IMR-90 (cell line): ENCODE measurements at regions not wholly inside any gene's neighbourhood (a gene's known extent, or its start where the extent isn't known, plus 50 kb on each side); places are given as distances from the start of the nearest gene placed in this dataset.

Source experiments
- ATAC-seq: fragments of 200-7000 bp; cut with Tn5 transposase; 2 replicates; pipeline ENCODE4 v1.9.1; 2020; ENCODE audit warnings: low read depth, mild to moderate bottlenecking, moderate library complexity
- BruUV-seq: library from RNA; stranded (reverse); fragments of 400-500 nt; replicated peaks from 2 replicates; lab custom pipeline; 2021; lab: Mats Ljungman, UMichigan
- CTCF ChIA-PET: fragments of 300-600 bp; formaldehyde crosslinking; extraction: SDS; loops from one replicate; lab custom pipeline; 2021; ENCODE audit warnings: antibody characterized with exemption; lab: Yijun Ruan, JAX
- POLR2A ChIA-PET: fragments of 300-600 bp; sonication (Branson Sonifier 250); formaldehyde crosslinking; loops from one replicate; lab custom pipeline; 2022; ENCODE audit warnings: antibody characterized with exemption; ENCODE audit not compliant: unreplicated experiment; lab: Charles Lee
- DNase-seq: peaks from one replicate; pipeline ENCODE4 v3.0.0; 2013
- H2AFZ ChIP-seq: replicated peaks from 2 replicates; pipeline ENCODE3; 2013; ENCODE audit warnings: low read length, mild to moderate bottlenecking; ENCODE audit not compliant: poor library complexity
- H2AK5ac ChIP-seq: 2 replicates; pipeline ENCODE4 v1.6.1; 2013; ENCODE audit warnings: low read depth, low read length, inconsistent platforms
- H2AK9ac ChIP-seq: replicated peaks from 2 replicates; pipeline ENCODE3; 2013; ENCODE audit warnings: mild to moderate bottlenecking, low read depth, low read length, moderate library complexity; ENCODE audit not compliant: poor library complexity
- H2BK120ac ChIP-seq: 2 replicates; pipeline ENCODE4 v1.6.1; 2013; ENCODE audit warnings: low read depth, low read length, inconsistent platforms
- H2BK15ac ChIP-seq: 3 replicates; pipeline ENCODE4 v1.6.1; 2013; ENCODE audit warnings: low read depth, low read length, inconsistent platforms
- H2BK20ac ChIP-seq: 2 replicates; pipeline ENCODE4 v1.6.1; 2013; ENCODE audit warnings: low read depth, mild to moderate bottlenecking, inconsistent platforms, low read length, moderate library complexity
- H2BK5ac ChIP-seq: 2 replicates; pipeline ENCODE4 v1.6.1; 2013; ENCODE audit warnings: mild to moderate bottlenecking, low read depth, low read length, inconsistent platforms; ENCODE audit not compliant: poor library complexity, severe bottlenecking
- H3K14ac ChIP-seq: replicated peaks from 2 replicates; pipeline ENCODE4 v1.6.1; 2013; ENCODE audit warnings: low read depth, low read length, inconsistent platforms
- H3K18ac ChIP-seq: 2 replicates; pipeline ENCODE4 v1.6.1; 2013; ENCODE audit warnings: low read depth, low read length, control low read depth
- H3K23ac ChIP-seq: 2 replicates; pipeline ENCODE4 v1.6.1; 2013; ENCODE audit warnings: low read depth, low read length, inconsistent platforms
- H3K27ac ChIP-seq: 2 replicates; pipeline ENCODE4 v1.5.1; 2013; ENCODE audit warnings: mild to moderate bottlenecking, control low read depth, low read length; ENCODE audit not compliant: insufficient read depth
- H3K27me3 ChIP-seq: 2 replicates; pipeline ENCODE4 v1.6.1; 2013; ENCODE audit warnings: low read length; ENCODE audit not compliant: control insufficient read depth, insufficient read depth
- H3K36me3 ChIP-seq: 2 replicates; pipeline ENCODE4 v1.6.1; 2013; ENCODE audit warnings: low read length, mixed read lengths; ENCODE audit not compliant: control insufficient read depth, insufficient read depth
- H3K4ac ChIP-seq: 2 replicates; pipeline ENCODE4 v1.6.1; 2013; ENCODE audit warnings: low read depth, low read length, inconsistent platforms
- H3K4me1 ChIP-seq: 2 replicates; pipeline ENCODE4 v1.6.1; 2013; ENCODE audit warnings: low read length, mixed read lengths; ENCODE audit not compliant: control insufficient read depth, insufficient read depth
- H3K4me2 ChIP-seq: 2 replicates; pipeline ENCODE4 v1.6.1; 2013; ENCODE audit warnings: low read depth, mild to moderate bottlenecking, control low read depth, low read length, moderate library complexity
- H3K4me3 ChIP-seq: 2 replicates; pipeline ENCODE4 v1.5.1; 2013; ENCODE audit warnings: low read depth, mild to moderate bottlenecking, control low read depth, low read length, moderate library complexity; ENCODE audit not compliant: insufficient read depth
- H3K56ac ChIP-seq: 2 replicates; pipeline ENCODE4 v1.6.1; 2013; ENCODE audit warnings: low read length, inconsistent platforms; ENCODE audit not compliant: insufficient read depth; ENCODE audit errors: extremely low read depth
- H3K79me1 ChIP-seq, 2 experiments: 2 replicates each; pipeline ENCODE4 v1.6.1; 2013; ENCODE audit warnings: low read length in 2 of 2, inconsistent platforms in 1 of 2, low read depth in 1 of 2
- H3K9ac ChIP-seq: 2 replicates; pipeline ENCODE4 v1.6.1; 2013; ENCODE audit warnings: low read depth, low read length, control low read depth
- H3K9me1 ChIP-seq: 2 replicates; pipeline ENCODE4 v1.6.1; 2013; ENCODE audit warnings: low read length, inconsistent platforms; ENCODE audit not compliant: insufficient read depth
- H3K9me3 ChIP-seq: 2 replicates; pipeline ENCODE4 v1.6.1; 2013; ENCODE audit warnings: low read length; ENCODE audit not compliant: control insufficient read depth, insufficient read depth
- H4K20me1 ChIP-seq: 2 replicates; pipeline ENCODE4 v1.6.1; 2013; ENCODE audit warnings: low read length, inconsistent platforms; ENCODE audit not compliant: insufficient read depth
- H4K5ac ChIP-seq: 2 replicates; pipeline ENCODE4 v1.6.1; 2013; ENCODE audit warnings: mild to moderate bottlenecking, low read depth, low read length, control low read depth
- H4K8ac ChIP-seq, 2 experiments: 2 replicates each; pipeline ENCODE4 v1.6.1; 2013; ENCODE audit warnings: low read depth in 2 of 2, low read length in 2 of 2, control low read depth in 1 of 2, inconsistent platforms in 1 of 2
- H4K91ac ChIP-seq: 2 replicates; pipeline ENCODE4 v1.6.1; 2013; ENCODE audit warnings: low read depth, low read length, inconsistent platforms; ENCODE audit not compliant: insufficient read depth
- CEBPB ChIP-seq: IDR thresholded peaks from 2 replicates; pipeline ENCODE4 v1.6.1; 2012; ENCODE audit warnings: low read depth, low read length, improper control_type of control experiment
- CHD1 ChIP-seq: IDR thresholded peaks from 2 replicates; pipeline ENCODE4 v1.6.1; 2012; ENCODE audit warnings: low read depth, low read length, improper control_type of control experiment
- MAFK ChIP-seq: IDR thresholded peaks from 2 replicates; pipeline ENCODE4 v1.6.1; 2012; ENCODE audit warnings: low read depth, low read length, improper control_type of control experiment
- MAZ ChIP-seq: IDR thresholded peaks from 2 replicates; pipeline ENCODE4 v1.6.1; 2012; ENCODE audit warnings: low read depth, mild to moderate bottlenecking, low read length, improper control_type of control experiment, moderate library complexity, borderline replicate concordance
- MXI1 ChIP-seq: IDR thresholded peaks from 2 replicates; pipeline ENCODE4 v1.6.1; 2012; ENCODE audit warnings: low read depth, mild to moderate bottlenecking, low read length, moderate library complexity, borderline replicate concordance
- NFE2L2 ChIP-seq: fragments of 150-350 bp; IDR thresholded peaks from 2 replicates; pipeline ENCODE4 v1.6.1; 2016; ENCODE audit warnings: low read depth, mild to moderate bottlenecking, low read length
- POLR2A ChIP-seq: IDR thresholded peaks from 2 replicates; pipeline ENCODE4 v1.6.1; 2012; ENCODE audit warnings: mild to moderate bottlenecking, low read depth, low read length
- RCOR1 ChIP-seq: IDR thresholded peaks from 2 replicates; pipeline ENCODE4 v1.6.1; 2012; ENCODE audit warnings: mild to moderate bottlenecking, low read length, improper control_type of control experiment; ENCODE audit not compliant: insufficient replicate concordance
- RFX5 ChIP-seq: IDR thresholded peaks from 2 replicates; pipeline ENCODE4 v1.8.0; 2012; ENCODE audit warnings: low read depth, mild to moderate bottlenecking, low read length, moderate library complexity
- SMC3 ChIP-seq: fragments of 150-350 bp; IDR thresholded peaks from 2 replicates; pipeline ENCODE4 v1.6.1; 2016; ENCODE audit warnings: low read depth, mild to moderate bottlenecking, antibody characterized with exemption, low read length, moderate library complexity
- WGBS, 2 experiments: methylation state at CpG; one replicate each; pipeline versions ENCODE4 v1.1.5 to v1.1.7; 2013; ENCODE audit warnings: missing lambda C conversion rate in 2 of 2; ENCODE audit not compliant: insufficient read length in 1 of 2; ENCODE audit errors: extremely low coverage in 2 of 2; 5-methylcytosine and 5-hydroxymethylcytosine counted together
- dilution Hi-C: fragments of 300-500 bp; cut with HindIII; formaldehyde crosslinking; loops from one replicate; pipeline ENCODE4 v1.14.3; 2018; ENCODE audit warnings: low sequenced_read_pairs; ENCODE audit not compliant: unreplicated experiment
- in situ Hi-C: fragments of 300-500 bp; cut with MboI; formaldehyde crosslinking; loops from 3 replicates; pipeline ENCODE4 v1.14.3; 2019; ENCODE audit warnings: low sequenced_read_pairs, inconsistent platforms, mixed read lengths
- intact Hi-C: fragments of 100-400 bp; cut with micrococcal nuclease; formaldehyde crosslinking; loops from 2 replicates; pipeline ENCODE4 v1.10.0; 2022
- TF ChIP-seq, protein P1 (sequence below): fragments of 150-350 bp; IDR thresholded peaks from 2 replicates; pipeline ENCODE4 v1.6.1; 2016; ENCODE audit warnings: low read depth, mild to moderate bottlenecking, low read length, moderate library complexity, borderline replicate concordance
- TF ChIP-seq, protein P2 (sequence below): conservative IDR thresholded peaks from 2 replicates; pipeline ENCODE4 v1.5.1; 2012; ENCODE audit warnings: mild to moderate bottlenecking, low read depth, low read length, improper control_type of control experiment
- TF ChIP-seq, protein P3 (sequence below): fragments of 150-350 bp; IDR thresholded peaks from 2 replicates; pipeline ENCODE4 v1.6.1; 2017; ENCODE audit warnings: mild to moderate bottlenecking, antibody characterized with exemption, low read length, low read depth

DNA sequence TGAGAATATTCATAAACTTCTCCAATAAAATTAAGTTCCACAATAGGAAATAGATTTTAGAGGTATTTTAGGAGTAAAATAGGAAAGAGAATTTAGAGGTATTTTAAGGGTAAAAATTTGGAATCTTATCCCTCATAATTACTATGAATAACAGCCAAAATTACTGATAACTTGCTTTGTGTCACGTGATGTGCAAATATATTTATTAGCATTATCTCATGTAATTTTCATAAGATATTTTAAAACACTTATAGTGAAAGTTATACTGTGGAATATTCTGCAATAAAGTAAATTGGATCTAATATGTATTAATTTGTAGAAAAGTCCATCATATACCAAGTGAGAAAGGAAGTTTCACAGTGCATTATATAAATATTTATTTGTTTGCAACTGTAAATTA is 64.2 kb upstream of the VWDE start:
- Histone ChIP-seq H4K91ac (no peak overlapping the region), H3K36me3 (no peaks in the 10 kb centered on the region), H2BK15ac (no peak overlapping the region), H2BK5ac (no peak overlapping the region), H4K5ac (no peak overlapping the region), H3K9me1 (no peaks in the 10 kb centered on the region), H3K56ac (no peak overlapping the region), H3K18ac (no peak overlapping the region), H3K23ac (no peak overlapping the region), H3K27ac (no peak overlapping the region), H3K9ac (no peak overlapping the region), H2BK120ac (no peak overlapping the region), H3K4ac (no peak overlapping the region), H3K14ac (no peak overlapping the region), H2AK9ac (no peak overlapping the region), H4K20me1 (no peaks in the 10 kb centered on the region), H3K9me3 (no peaks in the 10 kb centered on the region), H3K4me1 (no peaks in the 10 kb centered on the region), H3K27me3 (no peaks in the 10 kb centered on the region), H2AK5ac (no peak overlapping the region), H2AFZ (no peak overlapping the region), H3K79me1 (no peaks in the 10 kb centered on the region), H3K4me2 (no peak overlapping the region), H4K8ac (no peak overlapping the region), H3K4me3 (no peak overlapping the region), H2BK20ac (no peak overlapping the region)
- dilution Hi-C loops = no loop called here
- TF ChIP-seq, protein P1, sequence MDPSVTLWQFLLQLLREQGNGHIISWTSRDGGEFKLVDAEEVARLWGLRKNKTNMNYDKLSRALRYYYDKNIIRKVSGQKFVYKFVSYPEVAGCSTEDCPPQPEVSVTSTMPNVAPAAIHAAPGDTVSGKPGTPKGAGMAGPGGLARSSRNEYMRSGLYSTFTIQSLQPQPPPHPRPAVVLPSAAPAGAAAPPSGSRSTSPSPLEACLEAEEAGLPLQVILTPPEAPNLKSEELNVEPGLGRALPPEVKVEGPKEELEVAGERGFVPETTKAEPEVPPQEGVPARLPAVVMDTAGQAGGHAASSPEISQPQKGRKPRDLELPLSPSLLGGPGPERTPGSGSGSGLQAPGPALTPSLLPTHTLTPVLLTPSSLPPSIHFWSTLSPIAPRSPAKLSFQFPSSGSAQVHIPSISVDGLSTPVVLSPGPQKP = no peak
- no peak for TF ChIP-seq NFE2L2
- no peak for TF ChIP-seq SMC3
- TF ChIP-seq CEBPB = no peak
- TF ChIP-seq, protein P2, sequence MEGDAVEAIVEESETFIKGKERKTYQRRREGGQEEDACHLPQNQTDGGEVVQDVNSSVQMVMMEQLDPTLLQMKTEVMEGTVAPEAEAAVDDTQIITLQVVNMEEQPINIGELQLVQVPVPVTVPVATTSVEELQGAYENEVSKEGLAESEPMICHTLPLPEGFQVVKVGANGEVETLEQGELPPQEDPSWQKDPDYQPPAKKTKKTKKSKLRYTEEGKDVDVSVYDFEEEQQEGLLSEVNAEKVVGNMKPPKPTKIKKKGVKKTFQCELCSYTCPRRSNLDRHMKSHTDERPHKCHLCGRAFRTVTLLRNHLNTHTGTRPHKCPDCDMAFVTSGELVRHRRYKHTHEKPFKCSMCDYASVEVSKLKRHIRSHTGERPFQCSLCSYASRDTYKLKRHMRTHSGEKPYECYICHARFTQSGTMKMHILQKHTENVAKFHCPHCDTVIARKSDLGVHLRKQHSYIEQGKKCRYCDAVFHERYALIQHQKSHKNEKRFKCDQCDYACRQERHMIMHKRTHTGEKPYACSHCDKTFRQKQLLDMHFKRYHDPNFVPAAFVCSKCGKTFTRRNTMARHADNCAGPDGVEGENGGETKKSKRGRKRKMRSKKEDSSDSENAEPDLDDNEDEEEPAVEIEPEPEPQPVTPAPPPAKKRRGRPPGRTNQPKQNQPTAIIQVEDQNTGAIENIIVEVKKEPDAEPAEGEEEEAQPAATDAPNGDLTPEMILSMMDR = no peak
- no peak for TF ChIP-seq RCOR1
- no peak for TF ChIP-seq CHD1
- no peak for TF ChIP-seq RFX5
- TF ChIP-seq POLR2A = no peak
- TF ChIP-seq MXI1 = no peak
- TF ChIP-seq MAFK = no peak
- TF ChIP-seq, protein P3, sequence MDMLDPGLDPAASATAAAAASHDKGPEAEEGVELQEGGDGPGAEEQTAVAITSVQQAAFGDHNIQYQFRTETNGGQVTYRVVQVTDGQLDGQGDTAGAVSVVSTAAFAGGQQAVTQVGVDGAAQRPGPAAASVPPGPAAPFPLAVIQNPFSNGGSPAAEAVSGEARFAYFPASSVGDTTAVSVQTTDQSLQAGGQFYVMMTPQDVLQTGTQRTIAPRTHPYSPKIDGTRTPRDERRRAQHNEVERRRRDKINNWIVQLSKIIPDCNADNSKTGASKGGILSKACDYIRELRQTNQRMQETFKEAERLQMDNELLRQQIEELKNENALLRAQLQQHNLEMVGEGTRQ = no peak
- TF ChIP-seq MAZ = no peak
- in situ Hi-C loops = no loop called here
- POLR2A ChIA-PET = no interaction called here
- no CpG with 5 or more reads among the region's 1 CpG for WGBS, 2 experiments
- CTCF ChIA-PET = no interaction called here
- intact Hi-C loops = no loop called here
- DNase-seq (no peak), ATAC-seq (no peak)
- BruUV-seq = no TSS peak
